ENCODE measurements at regions not wholly inside any gene's neighbourhood (a gene's known extent, or its start where the extent isn't known, plus 50 kb on each side); places are given as distances from the start of the nearest gene placed in this dataset.
"Not testable (repeated sequence)": the region's sequence is repeated elsewhere in the genome, so short reads cannot be mapped to it uniquely, and the experiment has no call there.

DNA sequence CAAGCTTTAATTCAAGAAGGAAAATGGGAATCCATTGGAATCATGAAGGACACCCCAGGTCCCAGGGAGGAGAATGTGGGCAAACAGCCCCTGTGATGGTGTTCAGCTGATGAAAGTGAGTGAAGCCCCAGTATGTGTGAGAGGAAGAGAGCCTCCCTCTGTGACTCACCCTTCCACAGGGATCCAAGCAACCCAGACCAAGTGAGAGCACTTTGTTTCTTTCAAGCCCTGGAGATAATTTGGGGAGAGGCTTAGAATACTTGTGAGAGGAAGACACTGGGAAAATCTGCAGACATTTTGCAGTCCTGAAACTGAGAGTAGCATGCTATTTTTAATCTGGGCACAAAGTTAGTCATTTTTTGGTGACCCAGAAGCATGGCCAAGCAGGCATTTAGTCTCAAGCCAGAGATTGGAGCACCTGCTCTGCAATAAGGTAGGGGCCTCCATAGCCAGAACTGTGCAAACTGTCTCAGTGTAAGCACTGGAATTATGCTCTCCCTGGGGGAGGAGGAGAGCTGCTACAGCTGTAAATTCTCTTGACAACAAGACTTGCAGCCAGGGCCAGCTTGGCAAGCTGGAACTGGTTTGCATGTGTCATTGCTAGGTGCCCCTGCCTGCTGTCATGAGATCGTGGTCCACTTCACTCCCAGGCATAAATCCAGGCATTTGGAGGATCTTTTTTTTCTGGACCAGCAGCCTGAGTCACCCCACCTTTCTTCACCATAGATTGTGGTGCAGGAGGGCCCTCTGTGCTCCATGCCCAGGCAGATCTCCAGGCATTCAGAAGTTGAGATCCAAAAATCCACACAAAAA lies 537.8 kb upstream of the DPPA4 start:
- H3K36me3 ChIP-seq (ENCODE audit: insufficient read depth, low read length), result no peaks in the 10 kb centered on the region
- no peak overlapping the region for H3K9ac ChIP-seq (ENCODE audit: low read depth, low read length)
- no peaks in the 10 kb centered on the region for H3K4me1 ChIP-seq (ENCODE audit: insufficient read depth, low read length)
- H3K9me3 ChIP-seq (ENCODE audit: control insufficient read depth, insufficient read depth, low read length), result no peaks in the 10 kb centered on the region; the same call in 1 of the 2 replicates

DNA sequence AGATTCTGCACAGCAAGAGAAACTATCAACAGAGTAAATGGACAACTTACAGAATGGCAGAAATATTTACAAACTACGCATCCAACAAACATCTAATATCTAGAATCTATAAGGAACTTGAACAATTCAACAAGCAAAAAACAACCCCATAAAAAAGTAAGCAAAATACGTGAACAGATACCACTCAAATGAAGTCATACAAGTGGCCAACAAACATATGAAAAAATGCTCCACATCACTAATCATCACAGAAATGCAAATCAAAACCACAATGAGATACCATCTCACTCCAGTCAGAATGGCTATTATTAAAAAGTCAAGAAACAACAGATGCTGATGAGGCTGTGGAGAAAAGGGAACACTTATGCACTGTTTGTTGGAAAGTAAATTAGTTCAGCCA lies 540.3 kb upstream of the DPPA4 start:
- H3K4me1 ChIP-seq (ENCODE audit: insufficient read depth, low read length); H3K36me3 ChIP-seq (ENCODE audit: insufficient read depth, low read length); H3K9me3 ChIP-seq (ENCODE audit: control insufficient read depth, insufficient read depth, low read length); H3K9ac ChIP-seq (ENCODE audit: low read depth, low read length): not testable (repeated sequence)

DNA sequence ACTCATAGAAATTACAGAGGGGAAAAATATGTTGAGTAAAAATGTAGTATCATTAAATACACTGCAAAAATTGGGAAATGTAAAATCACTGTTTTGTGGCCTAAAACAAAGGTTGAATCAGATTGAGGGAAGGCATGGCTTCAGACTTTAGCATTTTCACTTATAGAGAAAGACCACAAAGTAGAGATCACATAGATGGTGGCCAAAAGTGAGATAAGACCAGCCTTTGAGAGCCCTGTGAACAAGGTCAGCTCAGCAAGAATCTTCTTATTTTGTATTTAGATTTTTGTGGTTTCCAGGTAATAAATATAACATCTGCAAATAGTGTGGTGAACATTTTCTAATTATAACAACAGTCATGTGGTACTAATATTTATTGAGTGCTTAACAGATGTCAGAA lies 544.8 kb upstream of the DPPA4 start:
- Histone ChIP-seq H3K9me3 (ENCODE audit: control insufficient read depth, insufficient read depth, low read length) (0 out of 2 replicates have a peak, but pooled peaks cover 2% of the 10 kb centered on the region), H3K9ac (ENCODE audit: low read depth, low read length) (no peak overlapping the region), H3K36me3 (ENCODE audit: insufficient read depth, low read length) (no peaks in the 10 kb centered on the region), H3K4me1 (ENCODE audit: insufficient read depth, low read length) (no peaks in the 10 kb centered on the region)

DNA sequence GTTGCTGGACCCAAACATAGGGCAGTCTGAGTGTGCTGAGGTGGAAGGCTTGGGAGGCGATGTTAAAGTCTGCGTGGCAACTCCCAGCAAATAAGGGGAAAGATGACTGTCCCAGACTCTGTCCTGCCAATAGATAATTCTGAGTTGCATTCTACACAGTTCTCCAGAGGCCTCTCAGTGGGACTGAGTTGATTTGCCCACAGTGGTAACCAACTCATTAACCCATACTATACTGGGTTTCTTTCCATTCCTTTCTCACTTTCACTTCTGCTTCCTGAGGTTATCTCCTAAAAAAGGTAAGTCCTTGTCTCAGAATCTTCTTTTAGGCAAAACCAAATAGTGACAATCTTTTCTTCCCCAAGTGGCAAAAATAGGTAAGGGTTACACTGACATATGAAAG lies 549.9 kb upstream of the DPPA4 start:
- Histone ChIP-seq H3K4me1 (ENCODE audit: insufficient read depth, low read length) (no peaks in the 10 kb centered on the region), H3K36me3 (ENCODE audit: insufficient read depth, low read length) (no peaks in the 10 kb centered on the region), H3K9me3 (ENCODE audit: control insufficient read depth, insufficient read depth, low read length) (0 out of 2 replicates have a peak, but pooled peaks cover 4% of the 10 kb centered on the region), H3K9ac (ENCODE audit: low read depth, low read length) (no peak overlapping the region)

DNA sequence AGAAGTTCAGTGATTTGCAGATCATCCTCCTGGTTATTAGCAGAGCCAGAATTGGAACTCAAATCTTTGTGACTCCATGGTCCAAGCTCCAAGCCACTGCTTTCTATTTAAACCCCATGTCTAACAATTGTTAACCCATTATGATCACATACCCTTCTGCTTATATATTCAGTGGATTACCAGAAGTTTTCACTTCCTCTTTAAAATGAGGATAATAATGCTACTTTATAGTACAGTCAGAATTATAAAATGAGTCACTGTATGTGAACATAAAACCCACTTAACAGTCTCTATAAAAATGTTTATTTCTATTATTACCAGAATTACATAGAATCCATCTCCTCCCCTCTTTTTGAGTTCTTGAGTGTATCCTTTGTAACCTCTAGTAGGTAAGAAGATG lies 550.7 kb upstream of the DPPA4 start:
- no peaks in the 10 kb centered on the region for H3K4me1 ChIP-seq (ENCODE audit: insufficient read depth, low read length)
- 0 out of 2 replicates have a peak, but pooled peaks cover 4% of the 10 kb centered on the region for H3K9me3 ChIP-seq (ENCODE audit: control insufficient read depth, insufficient read depth, low read length)
- no peak overlapping the region for H3K9ac ChIP-seq (ENCODE audit: low read depth, low read length)
- H3K36me3 ChIP-seq (ENCODE audit: insufficient read depth, low read length), result no peaks in the 10 kb centered on the region

DNA sequence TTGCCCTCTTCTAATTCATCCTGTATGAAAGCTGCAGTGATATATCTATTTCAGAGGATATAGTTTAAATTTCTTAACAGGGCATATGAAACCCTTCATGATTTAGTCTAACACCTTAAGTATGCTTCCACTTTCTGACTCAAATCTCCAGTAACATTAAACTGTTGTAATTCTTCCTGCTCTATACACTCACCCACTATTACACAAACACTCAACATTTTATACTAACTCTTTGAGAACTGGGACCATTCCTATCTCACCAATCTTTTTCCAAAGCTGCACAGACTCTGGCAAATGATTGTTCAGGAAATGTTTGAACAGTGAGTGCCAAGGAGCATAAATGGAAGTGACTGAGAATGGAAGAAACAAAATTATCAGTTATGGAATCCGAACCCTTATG lies 560.4 kb upstream of the DPPA4 start:
- Histone ChIP-seq H3K9me3 (ENCODE audit: control insufficient read depth, insufficient read depth, low read length) (no peaks in the 10 kb centered on the region), H3K36me3 (ENCODE audit: insufficient read depth, low read length) (no peaks in the 10 kb centered on the region), H3K9ac (ENCODE audit: low read depth, low read length) (no peak overlapping the region), H3K4me1 (ENCODE audit: insufficient read depth, low read length) (no peaks in the 10 kb centered on the region)

DNA sequence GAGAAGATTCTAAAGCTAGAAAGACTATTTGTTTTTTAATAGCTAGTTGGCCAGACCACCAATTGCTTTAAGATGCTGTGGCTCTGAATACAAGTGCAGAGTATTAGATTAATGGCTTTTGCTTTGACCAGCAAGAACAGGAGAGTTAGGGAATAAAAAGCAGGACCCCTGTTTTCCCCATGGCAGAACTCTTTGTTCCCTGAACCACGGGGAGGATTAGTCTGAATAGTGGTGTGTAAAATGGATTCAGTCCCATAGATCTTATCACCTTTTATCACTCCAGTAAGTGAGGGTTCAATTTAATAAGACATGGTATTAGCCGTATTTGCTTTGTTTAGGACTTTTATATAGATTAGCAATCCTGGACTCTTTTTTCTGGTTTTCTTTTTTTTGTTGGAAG lies 562.6 kb upstream of the DPPA4 start:
- no peak overlapping the region for H3K9ac ChIP-seq (ENCODE audit: low read depth, low read length)
- no peaks in the 10 kb centered on the region for H3K9me3 ChIP-seq (ENCODE audit: control insufficient read depth, insufficient read depth, low read length)
- no peaks in the 10 kb centered on the region for H3K4me1 ChIP-seq (ENCODE audit: insufficient read depth, low read length)
- H3K36me3 ChIP-seq (ENCODE audit: insufficient read depth, low read length), result no peaks in the 10 kb centered on the region

DNA sequence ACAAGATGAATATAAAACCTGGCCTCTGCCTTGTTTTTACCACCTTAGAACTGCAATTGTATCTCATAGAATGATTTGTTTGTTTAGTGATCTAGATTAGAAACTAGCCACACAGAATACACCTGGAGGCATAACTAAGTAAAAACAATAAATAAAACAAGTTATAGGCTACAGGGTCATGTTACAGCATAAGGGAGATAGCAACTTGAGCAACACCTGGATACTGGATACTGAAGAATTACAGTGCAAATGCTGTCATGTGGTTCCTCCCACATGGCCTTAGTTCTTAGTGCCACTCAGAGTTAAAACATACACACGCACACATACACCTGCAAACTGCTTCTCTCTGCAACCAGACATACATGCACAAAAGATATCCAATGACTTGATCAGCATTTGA lies 563.4 kb upstream of the DPPA4 start:
- Histone ChIP-seq H3K9ac (ENCODE audit: low read depth, low read length) (no peak overlapping the region), H3K9me3 (ENCODE audit: control insufficient read depth, insufficient read depth, low read length) (0 out of 2 replicates have a peak, but pooled peaks cover 6% of the 10 kb centered on the region), H3K4me1 (ENCODE audit: insufficient read depth, low read length) (no peaks in the 10 kb centered on the region), H3K36me3 (ENCODE audit: insufficient read depth, low read length) (no peaks in the 10 kb centered on the region)

DNA sequence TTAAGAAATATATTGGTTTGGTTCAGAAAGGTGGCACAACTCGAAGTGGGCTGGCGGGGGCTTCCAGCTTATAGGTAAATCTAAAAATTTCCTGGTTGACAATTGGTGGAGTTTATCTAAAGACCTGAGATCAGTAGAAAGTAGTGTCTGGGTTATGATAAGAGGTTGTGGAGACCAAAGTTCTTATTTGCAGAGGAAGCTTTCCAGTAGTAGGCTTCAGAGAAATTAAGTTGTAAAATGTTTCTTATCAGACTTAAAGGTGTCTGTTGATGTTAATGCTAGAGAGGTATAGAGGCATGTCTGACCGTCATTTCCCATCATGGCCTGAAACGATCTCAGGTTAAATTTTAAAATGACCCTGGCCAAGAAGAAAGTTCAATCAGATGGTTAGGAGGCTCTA lies 565.2 kb upstream of the DPPA4 start:
- Histone ChIP-seq H3K36me3 (ENCODE audit: insufficient read depth, low read length) (no peaks in the 10 kb centered on the region), H3K9me3 (ENCODE audit: control insufficient read depth, insufficient read depth, low read length) (peaks cover 6% of the 10 kb centered on the region; the same call in 1 of the 2 replicates), H3K9ac (ENCODE audit: low read depth, low read length) (no peak overlapping the region), H3K4me1 (ENCODE audit: insufficient read depth, low read length) (no peaks in the 10 kb centered on the region)

DNA sequence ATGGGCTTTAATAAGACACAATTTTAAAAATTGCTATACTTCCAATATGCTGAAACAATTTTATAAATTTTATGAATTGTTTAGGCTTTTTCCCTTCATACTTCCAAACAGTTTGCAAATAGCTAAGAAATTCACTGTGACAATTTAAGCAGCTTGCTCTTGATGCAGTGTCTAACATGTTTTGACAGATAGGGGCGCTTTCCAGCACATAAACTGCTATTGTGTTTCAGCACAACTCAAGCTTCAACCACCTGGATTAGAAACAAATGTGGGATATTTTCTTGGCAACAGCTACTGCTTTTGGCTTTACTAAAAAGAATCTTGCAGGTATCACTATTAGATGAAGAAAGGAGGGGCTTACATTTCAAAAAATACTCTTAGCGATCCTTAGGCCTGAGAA lies 565.8 kb upstream of the DPPA4 start:
- Histone ChIP-seq H3K4me1 (ENCODE audit: insufficient read depth, low read length) (no peaks in the 10 kb centered on the region), H3K9me3 (ENCODE audit: control insufficient read depth, insufficient read depth, low read length) (peaks cover 6% of the 10 kb centered on the region; the same call in 1 of the 2 replicates), H3K9ac (ENCODE audit: low read depth, low read length) (no peak overlapping the region), H3K36me3 (ENCODE audit: insufficient read depth, low read length) (no peaks in the 10 kb centered on the region)

DNA sequence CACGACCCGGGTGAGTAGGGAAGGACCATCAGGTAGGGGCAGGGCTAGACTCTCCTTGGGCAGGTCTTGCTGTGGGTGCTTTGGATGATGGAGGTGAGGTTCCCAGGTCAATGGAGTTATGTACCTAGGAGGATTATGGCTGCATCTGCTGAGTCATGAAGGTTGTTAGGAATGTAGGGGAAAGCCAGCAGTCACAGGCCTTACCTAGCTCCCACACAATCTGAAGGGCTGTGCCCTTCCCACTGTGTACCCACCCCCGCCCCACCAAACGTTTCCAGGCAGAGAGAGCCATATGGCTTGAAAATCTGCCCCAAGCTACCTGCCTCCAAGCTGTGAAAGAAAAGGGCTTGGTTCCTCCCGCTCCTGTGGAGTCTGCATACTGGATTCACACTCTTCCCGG lies 573.4 kb upstream of the DPPA4 start:
- Histone ChIP-seq H3K9me3 (ENCODE audit: control insufficient read depth, insufficient read depth, low read length) (no peaks in the 10 kb centered on the region; the same call in none of the 2 replicates), H3K36me3 (ENCODE audit: insufficient read depth, low read length) (no peaks in the 10 kb centered on the region), H3K9ac (ENCODE audit: low read depth, low read length) (no peak overlapping the region), H3K4me1 (ENCODE audit: insufficient read depth, low read length) (no peaks in the 10 kb centered on the region)

DNA sequence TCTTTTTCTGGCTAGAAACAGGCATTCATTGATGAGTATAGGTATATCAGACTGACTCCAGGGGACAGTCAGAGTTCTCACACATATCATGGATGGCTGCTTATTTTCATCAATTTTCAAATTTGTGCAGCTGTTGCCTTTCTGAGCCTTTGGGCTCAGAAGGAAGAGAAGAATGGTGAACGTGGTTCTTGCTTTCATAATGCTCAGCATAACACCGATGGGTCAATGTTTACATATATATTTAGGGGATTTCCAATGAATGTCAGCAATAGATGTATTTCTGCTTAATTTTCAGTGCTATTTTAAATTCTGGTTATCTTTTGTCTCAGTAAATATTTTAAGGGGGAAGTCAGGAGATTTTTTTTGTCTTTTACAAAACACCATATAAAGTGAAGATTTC lies 581.4 kb upstream of the DPPA4 start:
- Histone ChIP-seq H3K9ac (ENCODE audit: low read depth, low read length) (no peak overlapping the region), H3K4me1 (ENCODE audit: insufficient read depth, low read length) (peaks cover 2% of the 10 kb centered on the region; the same call in 1 of the 2 replicates), H3K36me3 (ENCODE audit: insufficient read depth, low read length) (no peaks in the 10 kb centered on the region), H3K9me3 (ENCODE audit: control insufficient read depth, insufficient read depth, low read length) (no peaks in the 10 kb centered on the region; the same call in 1 of the 2 replicates)

DNA sequence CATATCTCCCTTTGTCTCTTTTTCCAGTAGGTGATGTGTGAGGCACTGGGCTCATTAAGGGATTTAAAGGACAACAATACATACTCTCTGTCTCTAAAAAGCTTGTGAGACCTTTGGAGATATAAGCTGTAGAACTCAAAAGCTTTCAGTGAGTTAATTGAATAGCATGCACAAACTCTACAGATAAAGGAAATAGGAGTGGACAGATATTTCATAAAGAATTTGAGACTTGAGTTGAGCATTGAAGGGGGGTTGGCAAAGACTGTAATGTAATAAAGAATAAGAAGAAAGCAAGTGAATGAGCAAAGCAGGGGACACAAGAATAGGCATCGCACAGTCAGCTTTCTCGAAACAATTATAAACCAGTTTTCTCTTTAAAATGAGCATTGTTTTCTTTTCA lies 583.4 kb upstream of the DPPA4 start:
- Histone ChIP-seq H3K4me1 (ENCODE audit: insufficient read depth, low read length) (peaks cover 11% of the 10 kb centered on the region; the same call in 1 of the 2 replicates), H3K9ac (ENCODE audit: low read depth, low read length) (no peak overlapping the region), H3K9me3 (ENCODE audit: control insufficient read depth, insufficient read depth, low read length) (no peaks in the 10 kb centered on the region), H3K36me3 (ENCODE audit: insufficient read depth, low read length) (no peaks in the 10 kb centered on the region)

DNA sequence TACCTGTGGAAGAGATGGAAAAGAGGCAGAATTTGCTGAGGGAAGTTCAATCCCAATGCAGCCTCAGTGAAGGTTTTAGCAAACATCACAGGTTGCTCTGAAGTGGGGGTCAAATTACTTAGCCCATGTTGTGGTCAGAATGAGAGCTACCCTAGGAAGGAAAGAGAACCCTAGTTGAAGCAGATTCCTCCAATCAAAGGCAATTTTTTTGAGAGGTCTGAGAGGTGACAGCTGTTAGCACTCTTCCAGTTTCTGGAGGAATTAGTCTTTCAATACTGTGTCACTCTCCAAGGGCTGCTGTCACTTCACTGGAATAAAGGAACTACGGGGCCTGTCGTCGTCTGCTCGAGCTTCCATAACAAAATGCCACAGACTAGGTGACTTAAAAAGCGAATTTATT lies 584.2 kb upstream of the DPPA4 start:
- peaks cover 16% of the 10 kb centered on the region; the same call in 1 of the 2 replicates for H3K4me1 ChIP-seq (ENCODE audit: insufficient read depth, low read length)
- no peaks in the 10 kb centered on the region for H3K9me3 ChIP-seq (ENCODE audit: control insufficient read depth, insufficient read depth, low read length)
- no peak overlapping the region for H3K9ac ChIP-seq (ENCODE audit: low read depth, low read length)
- no peaks in the 10 kb centered on the region for H3K36me3 ChIP-seq (ENCODE audit: insufficient read depth, low read length)

DNA sequence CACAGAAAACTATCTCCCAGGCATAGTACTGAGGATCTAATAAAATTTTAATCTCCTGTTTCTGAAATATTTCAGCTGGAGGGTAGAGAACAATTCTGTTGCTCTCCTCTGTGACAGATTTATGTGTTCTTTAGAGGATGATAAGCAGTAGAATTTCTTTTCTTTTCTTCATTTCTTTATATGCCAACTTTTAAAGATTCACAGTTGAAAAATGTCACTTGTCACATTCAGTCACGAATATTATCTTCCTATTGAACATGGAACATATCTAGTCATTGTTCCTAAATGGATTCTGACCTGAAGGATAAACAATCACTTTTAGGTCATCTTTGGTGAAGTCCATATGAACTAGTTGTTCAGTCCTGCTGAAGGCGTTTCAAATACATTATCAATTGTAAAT lies 585.5 kb upstream of the DPPA4 start:
- Histone ChIP-seq H3K4me1 (ENCODE audit: insufficient read depth, low read length) (peaks cover 27% of the 10 kb centered on the region), H3K9me3 (ENCODE audit: control insufficient read depth, insufficient read depth, low read length) (no peaks in the 10 kb centered on the region), H3K9ac (ENCODE audit: low read depth, low read length) (no peak overlapping the region), H3K36me3 (ENCODE audit: insufficient read depth, low read length) (no peaks in the 10 kb centered on the region)
